Esophagus (tissue), 2 donors: ENCODE measurements at regions not wholly inside any gene's neighbourhood (a gene's known extent, or its start where the extent isn't known, plus 50 kb on each side); places are given as distances from the start of the nearest gene placed in this dataset.
A peak's percentile ranks its signal among the peaks of the same experiment; 100 is the strongest.

Experiments used
- H3K27ac ChIP-seq, 2 donors: one replicate each; pipeline ENCODE4 v1.5.1; 2013; ENCODE audit warnings: low read depth in 2 of 2, mild to moderate bottlenecking in 2 of 2, inconsistent platforms in 1 of 2, low read length in 1 of 2, moderate library complexity in 1 of 2
- H3K27me3 ChIP-seq, 2 donors: one replicate each; pipeline ENCODE4 v1.6.1; 2013; ENCODE audit warnings: low read length in 2 of 2, control low read depth in 1 of 2, mild to moderate bottlenecking in 1 of 2; ENCODE audit not compliant: insufficient read depth in 2 of 2, control insufficient read depth in 1 of 2
- H3K36me3 ChIP-seq, 2 donors: one replicate each; pipeline ENCODE4 v1.6.1; 2013; ENCODE audit warnings: low read length in 1 of 2; ENCODE audit not compliant: control insufficient read depth in 2 of 2, insufficient read depth in 2 of 2
- H3K4me1 ChIP-seq, 2 donors: one replicate each; pipeline ENCODE4 v1.6.1; 2013; ENCODE audit warnings: low read length in 1 of 2; ENCODE audit not compliant: control insufficient read depth in 2 of 2, insufficient read depth in 2 of 2
- H3K4me3 ChIP-seq, 2 donors: one replicate each; pipeline ENCODE4 v1.5.1; 2013; ENCODE audit warnings: low read length in 2 of 2, mild to moderate bottlenecking in 2 of 2, low read depth in 1 of 2, moderate library complexity in 1 of 2
- H3K9me3 ChIP-seq, 2 donors: one replicate each; pipeline ENCODE4 v1.6.1; 2013; ENCODE audit warnings: mild to moderate bottlenecking in 2 of 2, low read depth in 1 of 2, low read length in 1 of 2, moderate library complexity in 1 of 2; ENCODE audit not compliant: control insufficient read depth in 2 of 2, insufficient read depth in 1 of 2
- WGBS, 2 donors: extraction: QIAGEN DNeasy Blood & Tissue Kit; methylation state at CpG; one replicate each; pipeline ENCODE4 v1.1.7; 2013; 5-methylcytosine and 5-hydroxymethylcytosine counted together
- donor health status: healthy with polysubstance abuse.
- donor health status: Bipolar disorder and iron deficiency.

DNA sequence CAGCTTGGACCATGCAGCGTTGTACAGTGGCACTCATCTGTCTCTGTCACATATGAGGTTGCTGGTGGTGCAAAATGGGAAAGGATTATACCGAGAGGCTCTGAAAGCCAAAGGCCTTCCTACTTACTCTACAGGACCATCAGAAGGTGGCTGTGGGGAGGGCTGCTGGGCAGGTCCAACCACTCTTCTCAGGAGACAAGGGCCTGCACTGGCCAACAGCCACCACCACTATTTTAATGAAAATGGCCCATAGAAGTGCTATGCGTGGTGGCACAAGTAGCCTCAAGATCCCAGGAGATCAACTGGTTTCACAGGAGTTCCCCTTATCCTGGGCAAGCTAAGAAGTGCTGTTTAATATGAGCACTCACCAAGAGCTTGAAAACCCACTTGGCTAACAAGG is 52.3 kb downstream of the MRPL57 start:
- Histone ChIP-seq H3K27me3 (no peaks in the 10 kb centered on the region), H3K4me1 (no peaks in the 10 kb centered on the region), H3K27ac (no peak overlapping the region), H3K9me3 (no peaks in the 10 kb centered on the region), H3K36me3 (no peaks in the 10 kb centered on the region), H3K4me3 (no peak overlapping the region)
- WGBS, 2 donors = 89 to 93% methylated on average over 3 of the region's 3 CpGs

DNA sequence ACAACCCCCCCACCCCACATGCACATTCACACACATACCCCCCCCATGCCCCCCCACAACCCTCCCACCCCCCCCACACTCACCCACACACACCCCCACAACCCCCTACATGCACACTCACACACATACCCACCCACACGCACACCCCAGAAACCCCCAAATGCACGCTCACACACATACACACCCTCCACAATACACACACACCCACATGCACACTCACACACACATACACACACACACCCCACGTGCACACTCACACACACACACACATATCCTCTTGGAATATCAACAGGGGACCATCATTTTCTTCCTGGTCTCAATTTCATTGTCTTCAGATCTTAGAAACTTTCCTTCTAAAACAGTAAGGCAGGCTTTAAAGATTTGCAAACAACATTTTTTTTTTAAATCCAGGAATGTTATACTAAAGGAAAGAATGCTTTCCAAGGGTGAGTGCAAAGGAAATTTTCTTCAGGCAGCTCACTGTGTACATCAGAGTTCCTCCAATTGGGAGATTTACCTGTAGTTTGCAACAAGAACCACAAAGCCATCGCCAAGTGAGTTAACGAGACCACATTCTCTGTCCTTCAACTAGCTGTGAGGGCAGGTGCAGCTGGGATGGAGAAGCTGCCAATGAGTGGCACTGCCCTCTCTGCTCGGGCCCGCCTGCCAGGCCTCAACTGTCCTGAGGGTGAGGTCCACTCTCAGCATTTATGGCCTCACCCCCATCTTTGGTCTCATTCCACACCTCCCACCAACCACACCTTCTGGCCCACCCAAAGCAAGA is 53.0 kb downstream of the MRPL57 start:
- WGBS, 2 donors = 88 to 91% methylated on average over 7 of the region's 7 CpGs
- no peaks in the 10 kb centered on the region for H3K36me3 ChIP-seq
- no peaks in the 10 kb centered on the region for H3K27me3 ChIP-seq
- H3K4me1 ChIP-seq = no peaks in the 10 kb centered on the region
- no peaks in the 10 kb centered on the region for H3K9me3 ChIP-seq
- H3K27ac ChIP-seq = no peak overlapping the region
- no peak overlapping the region for H3K4me3 ChIP-seq

DNA sequence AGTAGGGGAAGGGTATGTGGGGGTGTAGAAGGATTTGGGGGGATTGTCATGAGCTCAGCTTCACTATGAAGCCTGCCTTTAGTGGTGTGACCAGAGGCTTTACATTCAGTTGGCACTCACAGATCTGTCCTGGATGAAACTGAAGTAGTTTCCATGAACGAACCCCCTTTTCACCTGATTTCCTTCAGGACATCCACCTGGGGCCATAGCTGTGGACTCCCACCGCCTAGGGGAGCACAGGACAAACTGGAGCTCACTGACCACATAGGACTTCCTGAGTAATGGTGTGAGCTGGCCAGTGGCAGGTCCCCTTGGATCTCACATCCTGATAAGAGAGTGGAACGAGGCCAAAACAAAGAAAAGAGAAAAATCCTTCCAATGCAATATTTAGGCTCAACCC is 54.1 kb downstream of the MRPL57 start:
- Histone ChIP-seq H3K4me3 (no peak overlapping the region), H3K36me3 (no peaks in the 10 kb centered on the region), H3K27ac (no peak overlapping the region), H3K27me3 (no peaks in the 10 kb centered on the region), H3K9me3 (no peaks in the 10 kb centered on the region), H3K4me1 (no peaks in the 10 kb centered on the region)
- WGBS, 2 donors = 67 to 72% methylated on average over 3 of the region's 3 CpGs

DNA sequence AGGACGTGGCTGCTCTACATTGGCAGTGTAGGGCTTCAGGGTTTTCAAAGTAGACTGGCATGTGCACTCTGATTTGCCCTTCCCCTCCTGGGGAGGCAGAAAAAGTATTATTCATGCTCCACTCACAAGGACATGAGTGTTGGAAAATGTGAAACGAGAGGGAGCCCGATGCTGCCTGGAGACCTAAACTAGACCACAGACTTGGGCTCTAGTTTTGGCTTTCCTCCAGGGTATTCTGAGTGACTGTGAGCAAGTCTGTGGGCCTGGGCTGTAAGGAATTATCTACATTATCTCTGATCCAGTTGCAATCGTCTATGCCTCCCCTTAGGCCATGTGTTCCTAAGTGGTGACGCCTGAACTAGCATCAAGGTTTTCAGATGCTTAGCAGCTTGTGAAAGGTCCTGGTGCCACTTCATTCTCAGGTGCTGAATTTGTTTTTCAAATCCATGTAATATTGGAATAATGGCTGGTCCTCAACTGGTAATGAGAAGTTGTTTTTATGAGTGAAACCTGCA is 55.0 kb downstream of the MRPL57 start:
- Histone ChIP-seq H3K4me3 (no peak overlapping the region), H3K4me1 (no peaks in the 10 kb centered on the region), H3K27me3 (no peaks in the 10 kb centered on the region), H3K27ac (no peak overlapping the region), H3K9me3 (no peaks in the 10 kb centered on the region), H3K36me3 (no peaks in the 10 kb centered on the region)
- 70 to 72% methylated on average over 5 of the region's 5 CpGs for WGBS, 2 donors

DNA sequence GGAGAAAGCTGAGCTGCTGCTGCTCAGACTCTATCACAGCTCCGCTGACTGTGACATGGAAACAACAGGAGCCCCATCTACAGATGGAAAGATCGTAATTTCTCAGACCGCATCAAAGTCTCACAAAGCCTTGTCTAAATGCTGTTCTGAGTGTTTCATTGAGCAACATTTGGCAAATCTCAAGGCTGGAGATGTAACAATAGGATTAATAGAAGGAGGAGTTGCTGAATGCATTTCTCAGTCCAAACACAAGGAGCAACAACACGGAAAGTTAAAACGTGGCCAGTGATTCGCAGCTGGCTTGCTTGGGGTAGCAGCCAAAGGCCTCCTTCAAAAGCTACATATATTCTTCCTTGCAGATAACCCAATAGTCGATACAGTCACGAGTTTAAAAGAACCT is 55.7 kb downstream of the MRPL57 start:
- Histone ChIP-seq H3K4me3 (no peak overlapping the region), H3K27ac (no peak overlapping the region), H3K4me1 (no peaks in the 10 kb centered on the region), H3K9me3 (no peaks in the 10 kb centered on the region), H3K27me3 (no peaks in the 10 kb centered on the region), H3K36me3 (no peaks in the 10 kb centered on the region)
- WGBS, 2 donors = 54 to 58% methylated on average over 8 of the region's 8 CpGs

DNA sequence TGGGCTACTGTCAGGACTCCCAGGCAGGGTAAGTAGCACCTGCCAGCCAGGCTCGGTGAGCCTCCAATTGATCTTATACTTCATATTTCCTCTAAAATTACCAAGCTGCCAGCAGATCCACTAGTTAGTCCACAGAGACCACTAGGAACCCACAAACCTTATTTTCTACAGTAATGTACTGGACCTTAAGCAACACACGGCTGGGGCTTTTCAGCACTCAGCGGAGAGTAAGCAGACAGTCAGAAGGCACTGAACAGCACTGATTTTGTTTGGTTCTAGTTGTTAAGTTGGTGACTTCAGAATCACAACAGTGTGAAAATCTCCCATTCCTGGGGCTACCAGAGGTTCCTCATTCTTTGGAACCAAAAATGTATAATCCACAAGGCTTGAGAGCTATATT is 56.1 kb downstream of the MRPL57 start:
- Histone ChIP-seq H3K4me3 (no peak overlapping the region), H3K36me3 (no peaks in the 10 kb centered on the region), H3K4me1 (no peaks in the 10 kb centered on the region), H3K27ac (no peak overlapping the region), H3K27me3 (no peaks in the 10 kb centered on the region), H3K9me3 (peaks cover 0 to 1% of the 10 kb centered on the region in 2 donors)
- 49 to 60% methylated on average over 3 of the region's 3 CpGs for WGBS, 2 donors

DNA sequence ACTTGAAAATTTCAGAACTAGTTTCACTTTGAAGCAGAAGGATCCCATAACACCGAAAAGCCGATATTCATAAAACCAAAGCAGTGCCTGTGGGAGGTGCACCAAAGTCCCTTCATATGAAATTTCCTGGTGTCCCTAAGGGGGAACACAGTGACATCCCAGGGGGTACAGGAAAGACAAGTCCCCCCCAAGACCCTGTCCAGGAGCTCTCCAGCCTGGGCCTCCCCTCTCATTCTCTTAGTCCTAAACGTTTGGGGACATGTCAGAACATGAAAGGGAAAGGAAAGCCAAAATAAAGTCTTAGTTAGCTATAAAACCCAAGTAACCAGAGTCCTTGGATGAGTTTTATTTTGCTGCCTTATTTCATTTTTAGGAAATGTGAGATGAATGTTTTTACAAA is 56.6 kb downstream of the MRPL57 start:
- no peaks in the 10 kb centered on the region for H3K36me3 ChIP-seq
- H3K9me3 ChIP-seq = peaks cover 0 to 4% of the 10 kb centered on the region in 2 donors
- no peaks in the 10 kb centered on the region for H3K27me3 ChIP-seq
- no peak overlapping the region for H3K4me3 ChIP-seq
- 63 to 67% methylated on average over 3 of the region's 3 CpGs for WGBS, 2 donors
- peak overlapping the region in 1 of 2 donors; percentile 11 for H3K27ac ChIP-seq
- H3K4me1 ChIP-seq = no peaks in the 10 kb centered on the region

DNA sequence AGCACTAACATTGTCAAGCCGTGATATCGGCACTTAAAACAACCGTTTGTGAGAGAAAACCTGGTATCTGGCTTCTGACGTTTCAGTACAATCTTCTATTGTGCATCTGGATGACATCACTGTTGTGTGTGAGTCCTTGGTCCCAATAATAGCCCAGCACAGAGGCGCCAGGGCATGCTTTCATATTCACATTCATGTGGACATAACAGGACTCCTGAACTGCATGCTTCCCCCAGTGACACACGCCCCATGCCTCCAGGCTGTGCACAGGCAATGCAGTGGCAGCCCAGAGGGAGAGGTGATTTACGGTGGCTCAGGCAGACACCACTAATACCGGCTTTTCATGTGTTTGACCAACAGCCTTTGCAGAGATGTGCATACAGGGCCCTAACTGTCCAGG is 58.1 kb downstream of the MRPL57 start:
- H3K4me3 ChIP-seq = no peak overlapping the region
- H3K4me1 ChIP-seq = no peaks in the 10 kb centered on the region
- no peaks in the 10 kb centered on the region for H3K27me3 ChIP-seq
- H3K9me3 ChIP-seq = peaks cover 0 to 4% of the 10 kb centered on the region in 2 donors
- H3K36me3 ChIP-seq = no peaks in the 10 kb centered on the region
- WGBS, 2 donors = 46 to 52% methylated on average over 8 of the region's 8 CpGs
- H3K27ac ChIP-seq = no peak overlapping the region

DNA sequence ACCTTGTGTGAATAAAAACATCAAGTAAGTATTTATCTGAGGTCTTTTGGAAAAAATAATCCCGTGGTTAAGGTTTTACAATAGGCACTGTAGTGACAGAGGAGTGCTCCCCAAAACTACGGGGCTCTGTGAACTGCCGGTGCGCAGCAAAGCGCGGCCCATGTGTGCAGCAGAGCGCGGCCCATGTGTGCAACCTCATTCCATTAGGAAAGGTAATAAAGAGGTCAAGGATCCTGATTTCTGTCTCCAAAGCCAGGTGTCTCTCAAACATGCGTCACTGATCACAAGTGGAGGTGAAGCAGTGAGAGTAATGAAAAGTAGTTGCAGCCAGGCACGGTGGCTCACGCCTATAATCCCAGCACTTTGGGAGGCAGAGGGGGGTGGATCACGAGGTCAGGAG is 58.7 kb downstream of the MRPL57 start:
- 81 to 85% methylated on average over 12 of the region's 12 CpGs for WGBS, 2 donors
- Histone ChIP-seq H3K4me1 (no peaks in the 10 kb centered on the region), H3K4me3 (no peak overlapping the region), H3K27me3 (no peaks in the 10 kb centered on the region), H3K9me3 (peaks cover 0 to 4% of the 10 kb centered on the region in 2 donors), H3K36me3 (no peaks in the 10 kb centered on the region), H3K27ac (no peak overlapping the region)

DNA sequence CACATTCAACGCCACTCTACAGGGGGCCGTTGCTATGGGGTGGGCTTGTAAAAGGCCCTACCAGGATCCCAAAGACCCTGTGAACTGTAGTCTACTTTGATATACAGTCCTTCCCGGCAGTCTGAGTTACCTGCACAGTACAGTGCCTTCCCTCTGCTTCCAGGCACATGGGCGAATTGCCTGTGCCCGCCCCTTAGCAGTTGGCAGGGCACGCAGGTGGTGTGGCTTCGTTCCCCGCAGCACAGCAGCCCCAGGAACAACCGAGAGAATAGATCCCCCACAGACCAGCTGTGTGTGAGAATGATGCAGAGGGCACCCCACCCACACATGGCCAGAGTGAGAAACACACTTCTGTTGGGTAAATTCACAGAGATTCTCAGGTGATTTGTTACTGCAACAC is 60.6 kb downstream of the MRPL57 start:
- Histone ChIP-seq H3K4me3 (no peak overlapping the region), H3K27ac (no peak overlapping the region), H3K27me3 (no peaks in the 10 kb centered on the region), H3K36me3 (no peaks in the 10 kb centered on the region), H3K9me3 (peaks cover 0 to 4% of the 10 kb centered on the region in 2 donors), H3K4me1 (no peaks in the 10 kb centered on the region)
- WGBS, 2 donors = 64 to 66% methylated on average over 9 of the region's 9 CpGs
